SK-N-SH treated with all-trans-retinoic acid at 6 μM for 48 hours (cell line): ENCODE measurements at regions not wholly inside any gene's neighbourhood (a gene's known extent, or its start where the extent isn't known, plus 50 kb on each side); places are given as distances from the start of the nearest gene placed in this dataset.

Source experiments
- BACH2 ChIP-seq: fragments of 250-450 bp; sonication (Bioruptor Pico); IDR thresholded peaks from 2 replicates; pipeline ENCODE4 v1.9.0; 2021; ENCODE audit warnings: mild to moderate bottlenecking, borderline replicate concordance
- ESRRG ChIP-seq: fragments of 250-450 bp; sonication (Bioruptor Pico); IDR thresholded peaks from 2 replicates; pipeline ENCODE4 v1.6.1; 2021; ENCODE audit warnings: mild to moderate bottlenecking
- GLIS3 ChIP-seq: fragments of 250-450 bp; sonication (Bioruptor Pico); IDR thresholded peaks from 2 replicates; pipeline ENCODE4 v1.5.0; 2020; ENCODE audit warnings: mild to moderate bottlenecking, moderate library complexity
- OSR1 ChIP-seq: fragments of 250-450 bp; sonication (Bioruptor Pico); IDR thresholded peaks from 2 replicates; pipeline ENCODE4 v1.8.0; 2022; ENCODE audit warnings: moderate library complexity, mild to moderate bottlenecking, inconsistent platforms
- PPARA ChIP-seq: fragments of 250-450 bp; sonication (Bioruptor Pico); IDR thresholded peaks from 2 replicates; pipeline ENCODE4 v1.5.0; 2020; ENCODE audit warnings: mild to moderate bottlenecking, borderline replicate concordance
- RARB ChIP-seq: fragments of 250-450 bp; sonication (Bioruptor Pico); IDR thresholded peaks from 2 replicates; pipeline ENCODE4 v1.8.0; 2021; ENCODE audit warnings: mild to moderate bottlenecking, moderate library complexity
- TCF4 ChIP-seq: fragments of 250-450 bp; sonication (Bioruptor Pico); IDR thresholded peaks from 2 replicates; pipeline ENCODE4 v1.8.0; 2021; ENCODE audit warnings: mild to moderate bottlenecking, moderate library complexity, borderline replicate concordance
- TOX ChIP-seq: fragments of 250-450 bp; sonication (Bioruptor Pico); IDR thresholded peaks from 2 replicates; pipeline ENCODE4 v1.8.0; 2021; ENCODE audit warnings: mild to moderate bottlenecking, moderate library complexity, borderline replicate concordance
- ZFP3 ChIP-seq: fragments of 250-450 bp; sonication (Bioruptor Pico); IDR thresholded peaks from 2 replicates; pipeline ENCODE4 v1.5.0; 2020; ENCODE audit warnings: mild to moderate bottlenecking, moderate library complexity
- ZNF565 ChIP-seq: fragments of 450-650 bp; formaldehyde crosslinking; conservative IDR thresholded peaks from 2 replicates; pipeline ENCODE4 v1.5.0; 2020; ENCODE audit warnings: low read depth, mild to moderate bottlenecking, moderate library complexity
- TF ChIP-seq, protein P1 (sequence below): fragments of 250-450 bp; sonication (Bioruptor Pico); IDR thresholded peaks from 2 replicates; pipeline ENCODE4 v1.8.0; 2020; ENCODE audit warnings: mild to moderate bottlenecking, moderate library complexity, borderline replicate concordance
- TF ChIP-seq, protein P2 (sequence below): fragments of 250-450 bp; sonication (Bioruptor Pico); IDR thresholded peaks from 2 replicates; pipeline ENCODE4 v1.5.1; 2020; ENCODE audit warnings: low read depth, mild to moderate bottlenecking, moderate library complexity
- TF ChIP-seq, protein P3 (sequence below): fragments of 250-450 bp; sonication (Bioruptor Pico); IDR thresholded peaks from 2 replicates; pipeline ENCODE4 v1.8.0; 2021; ENCODE audit warnings: low read depth, mild to moderate bottlenecking, moderate library complexity, borderline replicate concordance
- TF ChIP-seq, protein P4 (sequence below): fragments of 250-450 bp; sonication (Bioruptor Pico); IDR thresholded peaks from 2 replicates; pipeline ENCODE4 v1.5.1; 2021; ENCODE audit warnings: mild to moderate bottlenecking, moderate library complexity

DNA sequence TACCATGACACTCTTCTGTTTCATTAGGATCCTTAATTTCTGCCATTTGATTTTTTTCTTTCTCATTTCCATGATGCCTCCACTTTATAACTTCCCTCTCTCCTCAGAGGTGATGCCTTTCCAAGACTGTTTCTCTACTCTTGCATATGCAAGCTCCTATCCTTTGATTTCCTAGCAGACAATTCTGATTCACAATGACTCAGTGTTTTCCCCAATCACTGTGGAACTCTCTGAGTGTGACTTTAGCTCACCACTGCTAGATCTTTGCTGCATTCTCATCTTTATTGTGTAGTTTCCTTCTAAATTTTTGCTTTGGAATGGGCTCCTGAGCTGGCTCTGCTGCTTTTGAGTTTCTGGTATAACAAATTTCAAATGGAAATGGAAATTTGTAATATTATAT lies 184.9 kb downstream of the TINAG start:
- TF ChIP-seq, protein P1, sequence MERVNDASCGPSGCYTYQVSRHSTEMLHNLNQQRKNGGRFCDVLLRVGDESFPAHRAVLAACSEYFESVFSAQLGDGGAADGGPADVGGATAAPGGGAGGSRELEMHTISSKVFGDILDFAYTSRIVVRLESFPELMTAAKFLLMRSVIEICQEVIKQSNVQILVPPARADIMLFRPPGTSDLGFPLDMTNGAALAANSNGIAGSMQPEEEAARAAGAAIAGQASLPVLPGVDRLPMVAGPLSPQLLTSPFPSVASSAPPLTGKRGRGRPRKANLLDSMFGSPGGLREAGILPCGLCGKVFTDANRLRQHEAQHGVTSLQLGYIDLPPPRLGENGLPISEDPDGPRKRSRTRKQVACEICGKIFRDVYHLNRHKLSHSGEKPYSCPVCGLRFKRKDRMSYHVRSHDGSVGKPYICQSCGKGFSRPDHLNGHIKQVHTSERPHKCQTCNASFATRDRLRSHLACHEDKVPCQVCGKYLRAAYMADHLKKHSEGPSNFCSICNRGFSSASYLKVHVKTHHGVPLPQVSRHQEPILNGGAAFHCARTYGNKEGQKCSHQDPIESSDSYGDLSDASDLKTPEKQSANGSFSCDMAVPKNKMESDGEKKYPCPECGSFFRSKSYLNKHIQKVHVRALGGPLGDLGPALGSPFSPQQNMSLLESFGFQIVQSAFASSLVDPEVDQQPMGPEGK (CRISPR knock-in tag) = no peak
- no peak for TF ChIP-seq OSR1 (CRISPR knock-in tag)
- no peak for TF ChIP-seq ZNF565 (CRISPR knock-in tag)
- TF ChIP-seq GLIS3 (CRISPR knock-in tag) = no peak
- TF ChIP-seq, protein P2, sequence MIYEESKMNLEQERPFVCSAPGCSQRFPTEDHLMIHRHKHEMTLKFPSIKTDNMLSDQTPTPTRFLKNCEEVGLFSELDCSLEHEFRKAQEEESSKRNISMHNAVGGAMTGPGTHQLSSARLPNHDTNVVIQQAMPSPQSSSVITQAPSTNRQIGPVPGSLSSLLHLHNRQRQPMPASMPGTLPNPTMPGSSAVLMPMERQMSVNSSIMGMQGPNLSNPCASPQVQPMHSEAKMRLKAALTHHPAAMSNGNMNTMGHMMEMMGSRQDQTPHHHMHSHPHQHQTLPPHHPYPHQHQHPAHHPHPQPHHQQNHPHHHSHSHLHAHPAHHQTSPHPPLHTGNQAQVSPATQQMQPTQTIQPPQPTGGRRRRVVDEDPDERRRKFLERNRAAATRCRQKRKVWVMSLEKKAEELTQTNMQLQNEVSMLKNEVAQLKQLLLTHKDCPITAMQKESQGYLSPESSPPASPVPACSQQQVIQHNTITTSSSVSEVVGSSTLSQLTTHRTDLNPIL = no peak
- TF ChIP-seq ZFP3 = no peak
- TF ChIP-seq, protein P3, sequence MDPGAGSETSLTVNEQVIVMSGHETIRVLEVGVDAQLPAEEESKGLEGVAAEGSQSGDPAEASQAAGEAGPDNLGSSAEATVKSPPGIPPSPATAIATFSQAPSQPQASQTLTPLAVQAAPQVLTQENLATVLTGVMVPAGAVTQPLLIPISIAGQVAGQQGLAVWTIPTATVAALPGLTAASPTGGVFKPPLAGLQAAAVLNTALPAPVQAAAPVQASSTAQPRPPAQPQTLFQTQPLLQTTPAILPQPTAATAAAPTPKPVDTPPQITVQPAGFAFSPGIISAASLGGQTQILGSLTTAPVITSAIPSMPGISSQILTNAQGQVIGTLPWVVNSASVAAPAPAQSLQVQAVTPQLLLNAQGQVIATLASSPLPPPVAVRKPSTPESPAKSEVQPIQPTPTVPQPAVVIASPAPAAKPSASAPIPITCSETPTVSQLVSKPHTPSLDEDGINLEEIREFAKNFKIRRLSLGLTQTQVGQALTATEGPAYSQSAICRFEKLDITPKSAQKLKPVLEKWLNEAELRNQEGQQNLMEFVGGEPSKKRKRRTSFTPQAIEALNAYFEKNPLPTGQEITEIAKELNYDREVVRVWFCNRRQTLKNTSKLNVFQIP (CRISPR knock-in tag) = no peak
- TF ChIP-seq PPARA = no peak
- TF ChIP-seq TOX (CRISPR knock-in tag) = no peak
- TF ChIP-seq ESRRG (CRISPR knock-in tag) = no peak
- TF ChIP-seq BACH2 (CRISPR knock-in tag) = no peak
- no peak for TF ChIP-seq TCF4 (CRISPR knock-in tag)
- no peak for TF ChIP-seq RARB (CRISPR knock-in tag)
- TF ChIP-seq, protein P4, sequence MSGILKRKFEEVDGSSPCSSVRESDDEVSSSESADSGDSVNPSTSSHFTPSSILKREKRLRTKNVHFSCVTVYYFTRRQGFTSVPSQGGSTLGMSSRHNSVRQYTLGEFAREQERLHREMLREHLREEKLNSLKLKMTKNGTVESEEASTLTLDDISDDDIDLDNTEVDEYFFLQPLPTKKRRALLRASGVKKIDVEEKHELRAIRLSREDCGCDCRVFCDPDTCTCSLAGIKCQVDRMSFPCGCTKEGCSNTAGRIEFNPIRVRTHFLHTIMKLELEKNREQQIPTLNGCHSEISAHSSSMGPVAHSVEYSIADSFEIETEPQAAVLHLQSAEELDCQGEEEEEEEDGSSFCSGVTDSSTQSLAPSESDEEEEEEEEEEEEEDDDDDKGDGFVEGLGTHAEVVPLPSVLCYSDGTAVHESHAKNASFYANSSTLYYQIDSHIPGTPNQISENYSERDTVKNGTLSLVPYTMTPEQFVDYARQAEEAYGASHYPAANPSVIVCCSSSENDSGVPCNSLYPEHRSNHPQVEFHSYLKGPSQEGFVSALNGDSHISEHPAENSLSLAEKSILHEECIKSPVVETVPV (CRISPR knock-in tag) = no peak
